ES-I3 (cell line): ENCODE measurements at regions not wholly inside any gene's neighbourhood (a gene's known extent, or its start where the extent isn't known, plus 50 kb on each side); places are given as distances from the start of the nearest gene placed in this dataset.
"Not testable (repeated sequence)": the region's sequence is repeated elsewhere in the genome, so short reads cannot be mapped to it uniquely, and the experiment has no call there.

Source experiments
- H3K36me3 ChIP-seq: 2 replicates; pipeline ENCODE4 v1.6.1; 2013; ENCODE audit warnings: mild to moderate bottlenecking, low read length, control low read depth, moderate library complexity; ENCODE audit not compliant: insufficient read depth
- H3K4me1 ChIP-seq: 2 replicates; pipeline ENCODE4 v1.6.1; 2013; ENCODE audit warnings: mild to moderate bottlenecking, control low read depth, low read length; ENCODE audit not compliant: insufficient read depth
- H3K9ac ChIP-seq: 2 replicates; pipeline ENCODE4 v1.6.1; 2013; ENCODE audit warnings: low read depth, mild to moderate bottlenecking, low read length, moderate library complexity
- H3K9me3 ChIP-seq: 2 replicates; pipeline ENCODE4 v1.6.1; 2013; ENCODE audit warnings: mild to moderate bottlenecking, low read length, moderate library complexity; ENCODE audit not compliant: control insufficient read depth, insufficient read depth

DNA sequence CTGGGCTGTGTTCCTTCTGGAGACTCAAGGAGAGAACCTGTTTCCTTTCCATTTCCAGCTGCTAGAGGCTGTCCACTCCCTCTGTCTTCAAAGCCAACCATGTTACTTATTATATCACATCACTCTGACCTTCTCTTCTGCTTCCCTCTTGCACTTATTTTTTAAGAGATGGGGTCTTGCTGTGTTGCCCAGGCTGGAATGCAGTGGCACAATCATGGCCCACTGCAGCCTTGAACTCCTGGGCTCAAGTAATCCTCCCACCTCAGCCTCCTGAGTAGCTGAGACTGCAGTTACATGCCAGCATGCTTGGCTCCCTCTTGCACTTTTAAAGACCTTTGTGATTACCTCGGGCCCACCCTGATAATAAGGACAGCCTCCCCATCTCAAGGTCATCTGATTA, 160.0 kb upstream of the DTNBP1 start:
- Histone ChIP-seq H3K9ac (no peak overlapping the region), H3K36me3 (no peaks in the 10 kb centered on the region), H3K4me1 (no peaks in the 10 kb centered on the region; the same call in 1 of the 2 replicates), H3K9me3 (no peaks in the 10 kb centered on the region)

DNA sequence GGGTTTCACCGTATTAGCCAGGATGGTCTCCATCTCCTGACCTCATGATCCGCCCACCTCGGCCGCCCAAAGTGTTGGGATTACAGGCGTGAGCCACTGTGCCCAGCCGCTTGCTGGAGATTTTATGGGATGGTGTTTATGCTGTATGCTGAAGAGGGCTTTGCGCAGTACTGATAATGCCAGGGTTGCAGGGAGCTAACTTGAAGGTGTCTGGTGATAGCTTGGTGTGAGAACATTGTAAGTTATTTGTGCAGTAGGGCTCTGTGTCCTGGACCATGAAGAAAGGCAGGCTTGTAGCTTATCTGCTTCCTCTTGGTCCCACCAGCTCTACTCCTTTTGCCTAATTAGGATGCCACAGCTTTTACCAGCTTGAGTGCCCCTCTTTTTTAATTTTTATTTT, 157.0 kb upstream of the DTNBP1 start:
- H3K4me1 ChIP-seq: no peaks in the 10 kb centered on the region; the same call in 1 of the 2 replicates
- H3K36me3 ChIP-seq: no peaks in the 10 kb centered on the region
- H3K9ac ChIP-seq: no peak overlapping the region

DNA sequence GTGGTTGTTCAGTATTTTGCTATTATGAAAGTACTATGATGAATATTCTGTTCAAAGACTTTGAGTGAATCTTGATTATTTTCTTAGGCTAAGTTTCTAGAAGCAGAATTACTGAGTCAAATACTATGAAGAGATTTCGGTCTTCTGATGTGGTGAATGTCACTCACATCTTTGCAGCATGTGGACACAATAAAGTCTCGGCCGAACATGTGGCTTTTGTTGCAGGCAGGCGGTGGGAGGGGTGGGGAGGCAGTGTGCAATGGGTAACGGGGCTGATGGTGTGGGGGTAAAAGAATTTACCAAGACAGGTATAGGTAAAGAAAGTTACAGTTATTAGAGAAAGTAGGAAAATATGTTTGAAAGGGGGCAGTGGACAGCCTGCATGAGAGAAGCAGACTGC, 156.4 kb upstream of the DTNBP1 start:
- Histone ChIP-seq H3K9me3 (no peaks in the 10 kb centered on the region), H3K9ac (no peak overlapping the region), H3K4me1 (no peaks in the 10 kb centered on the region; the same call in 1 of the 2 replicates), H3K36me3 (no peaks in the 10 kb centered on the region)

More for the DNA sequence above, 157.0 kb upstream of the DTNBP1 start:
- H3K9me3 ChIP-seq: no peaks in the 10 kb centered on the region

DNA sequence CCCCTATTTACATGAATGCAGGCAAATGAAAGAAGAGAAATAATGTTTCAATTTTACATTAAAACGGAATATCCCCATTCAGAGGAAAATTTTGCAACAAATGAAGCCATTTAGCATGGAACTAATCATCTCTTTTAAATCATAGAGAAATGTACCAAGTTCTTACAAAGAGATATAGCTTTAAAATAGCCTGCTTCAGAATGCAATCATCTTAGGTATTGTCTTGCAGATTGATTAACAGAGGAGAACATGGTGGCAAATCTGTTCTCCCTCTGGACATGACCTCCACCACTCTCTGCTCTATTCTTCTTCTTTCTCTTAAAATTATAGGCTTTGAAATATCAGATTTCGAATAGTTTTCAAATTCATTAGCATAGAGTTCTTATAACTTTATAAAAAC, 155.7 kb upstream of the DTNBP1 start:
- no peaks in the 10 kb centered on the region; the same call in 1 of the 2 replicates for H3K4me1 ChIP-seq
- no peaks in the 10 kb centered on the region for H3K9me3 ChIP-seq
- no peak overlapping the region for H3K9ac ChIP-seq
- H3K36me3 ChIP-seq: no peaks in the 10 kb centered on the region

DNA sequence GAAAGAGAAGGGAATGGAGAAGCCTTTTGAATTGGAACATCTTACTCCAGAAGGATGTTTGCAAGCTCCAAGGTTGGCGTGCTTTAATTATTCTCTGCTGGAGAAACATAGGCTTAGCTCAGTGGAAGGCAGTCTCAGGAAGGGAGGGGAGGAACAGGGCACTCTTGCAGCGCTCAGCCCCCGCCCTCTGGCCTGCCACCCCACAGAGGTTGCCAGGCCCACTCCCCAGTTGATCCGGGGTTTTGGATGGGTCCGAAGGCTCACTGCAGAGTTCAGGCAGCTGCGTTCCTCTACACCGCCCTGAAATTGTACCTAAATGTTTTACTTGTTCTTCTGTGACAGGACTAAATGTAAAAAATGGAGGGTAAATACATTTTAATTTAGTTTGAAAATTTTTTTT, 155.2 kb upstream of the DTNBP1 start:
- Histone ChIP-seq H3K9me3 (no peaks in the 10 kb centered on the region), H3K9ac (no peak overlapping the region), H3K36me3 (no peaks in the 10 kb centered on the region), H3K4me1 (no peaks in the 10 kb centered on the region; the same call in 1 of the 2 replicates)

DNA sequence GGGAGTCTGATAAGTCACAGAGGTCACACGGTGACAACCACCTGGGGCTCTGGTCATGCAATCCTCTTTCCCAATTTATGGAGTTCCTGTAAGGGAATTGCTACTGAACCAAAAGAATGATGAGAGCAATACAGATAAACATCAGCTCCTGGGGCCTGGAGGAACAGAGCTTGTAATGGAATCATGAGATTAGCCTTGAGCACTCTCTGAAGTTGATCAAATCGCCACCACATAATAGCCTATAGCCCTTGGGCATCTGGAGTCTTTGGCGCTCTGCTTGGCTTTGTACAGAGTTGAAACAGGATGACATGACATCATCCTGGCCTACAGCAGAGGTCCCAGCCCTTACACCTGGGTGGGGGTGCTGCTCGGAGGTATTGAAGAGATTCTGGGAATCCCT, 154.3 kb upstream of the DTNBP1 start:
- H3K9me3 ChIP-seq: no peaks in the 10 kb centered on the region
- H3K36me3 ChIP-seq: no peaks in the 10 kb centered on the region
- no peak overlapping the region for H3K9ac ChIP-seq
- no peaks in the 10 kb centered on the region; the same call in 1 of the 2 replicates for H3K4me1 ChIP-seq

DNA sequence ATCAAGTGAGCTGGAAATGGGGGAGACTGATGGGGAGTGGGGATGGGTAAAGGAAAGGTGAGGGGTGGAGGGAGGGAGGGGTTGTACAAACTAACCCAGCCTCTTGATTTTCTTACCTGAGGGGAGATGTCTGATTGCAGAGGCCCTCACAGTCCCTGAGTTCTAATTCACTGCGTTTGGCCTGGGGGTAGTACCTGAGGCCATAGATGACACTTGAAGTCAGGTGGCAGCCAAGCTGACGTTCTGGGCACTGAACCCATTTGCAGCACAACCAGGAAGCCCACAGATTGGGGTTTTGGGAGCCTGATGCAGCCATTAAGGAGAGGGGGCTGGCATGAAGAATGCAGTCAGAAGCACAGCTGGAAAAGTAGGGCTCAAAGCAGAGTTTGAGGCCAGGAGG, 153.8 kb upstream of the DTNBP1 start:
- H3K36me3 ChIP-seq: no peaks in the 10 kb centered on the region
- no peaks in the 10 kb centered on the region; the same call in 1 of the 2 replicates for H3K4me1 ChIP-seq
- no peak overlapping the region for H3K9ac ChIP-seq
- no peaks in the 10 kb centered on the region for H3K9me3 ChIP-seq

DNA sequence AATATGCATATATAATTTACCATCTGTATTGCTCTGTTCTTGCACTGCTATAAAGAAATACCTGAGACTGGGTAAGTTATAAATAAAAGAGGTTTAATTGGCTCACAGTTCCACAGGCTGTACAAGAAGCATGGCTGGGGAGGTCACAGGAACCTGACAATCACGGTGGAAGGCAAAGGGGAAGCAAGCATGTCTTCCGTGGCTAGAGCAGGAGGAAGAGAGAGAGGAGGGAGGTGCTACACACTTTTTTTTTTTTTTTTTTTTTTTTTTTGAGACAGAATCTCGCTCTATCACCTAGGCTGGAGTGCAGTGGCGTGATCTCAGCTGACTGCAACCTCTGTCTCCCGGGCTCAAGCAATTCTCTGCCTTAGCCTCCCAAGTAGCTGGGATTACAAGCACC, 150.9 kb upstream of the DTNBP1 start:
- H3K9me3 ChIP-seq: not testable (repeated sequence)

DNA sequence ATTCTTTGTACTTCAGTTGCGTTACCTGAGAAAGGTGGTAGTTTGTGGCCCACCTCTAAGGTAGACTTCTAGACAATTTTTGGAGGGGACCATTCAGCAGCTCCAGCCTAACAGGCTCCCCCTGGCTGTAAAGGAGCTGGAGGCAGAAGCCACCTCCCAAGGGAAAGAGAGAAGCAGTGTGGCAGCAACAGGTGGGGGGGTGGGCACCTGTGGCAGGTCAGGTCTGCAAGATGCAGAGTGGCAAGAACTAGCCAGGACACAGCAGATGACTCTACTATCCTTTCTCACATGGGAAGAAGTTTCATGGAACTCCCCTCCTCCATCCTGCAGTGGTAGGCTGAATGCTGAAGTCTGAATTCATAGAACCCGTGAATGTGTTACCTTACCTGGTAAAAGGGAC, 148.3 kb upstream of the DTNBP1 start:
- Histone ChIP-seq H3K9ac (no peak overlapping the region), H3K4me1 (no peaks in the 10 kb centered on the region; the same call in 1 of the 2 replicates), H3K36me3 (no peaks in the 10 kb centered on the region), H3K9me3 (no peaks in the 10 kb centered on the region)

More for the DNA sequence above, 150.9 kb upstream of the DTNBP1 start:
- H3K4me1 ChIP-seq, H3K36me3 ChIP-seq, H3K9ac ChIP-seq: not testable (repeated sequence)

DNA sequence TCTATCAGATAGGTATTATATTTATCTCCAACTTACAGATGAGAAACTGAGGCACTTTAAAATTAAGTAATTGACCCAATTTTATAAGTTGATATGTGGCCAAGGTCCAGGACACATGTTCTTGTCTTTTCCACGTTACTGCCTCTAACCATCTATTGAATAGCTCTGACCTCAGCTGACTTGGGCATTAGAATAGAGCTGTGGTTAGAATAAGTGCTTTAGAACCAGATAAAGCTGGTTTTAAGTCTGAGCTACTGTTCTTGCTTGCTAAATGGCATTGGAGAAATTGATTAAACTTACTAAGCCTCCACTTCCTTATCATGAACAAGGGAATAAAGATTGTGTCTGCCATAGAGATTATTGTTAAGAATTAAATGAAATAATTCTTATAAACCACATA, 147.8 kb upstream of the DTNBP1 start:
- no peaks in the 10 kb centered on the region for H3K9me3 ChIP-seq
- H3K36me3 ChIP-seq: no peaks in the 10 kb centered on the region
- no peak overlapping the region for H3K9ac ChIP-seq
- H3K4me1 ChIP-seq: no peaks in the 10 kb centered on the region

DNA sequence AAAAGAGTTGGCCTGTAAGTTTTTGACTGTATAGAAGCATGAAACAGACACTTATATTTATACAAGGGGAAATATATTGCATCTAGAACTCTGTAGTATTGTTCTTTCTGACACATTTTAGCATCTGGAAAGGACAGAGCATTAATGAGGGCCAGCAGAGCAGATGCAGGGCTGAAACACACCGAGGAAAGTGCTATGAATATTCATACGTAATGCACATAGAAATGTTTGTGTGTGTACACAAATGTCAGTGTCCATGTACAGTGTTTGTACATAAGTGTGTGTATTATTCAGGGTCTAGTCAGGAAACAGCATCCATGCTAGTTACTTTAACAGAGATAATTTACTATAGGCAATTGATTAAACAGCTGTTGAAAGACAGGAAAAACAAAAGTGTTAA, 146.5 kb upstream of the DTNBP1 start:
- no peak overlapping the region for H3K9ac ChIP-seq
- H3K4me1 ChIP-seq: no peaks in the 10 kb centered on the region
- H3K9me3 ChIP-seq: no peaks in the 10 kb centered on the region
- no peaks in the 10 kb centered on the region for H3K36me3 ChIP-seq

DNA sequence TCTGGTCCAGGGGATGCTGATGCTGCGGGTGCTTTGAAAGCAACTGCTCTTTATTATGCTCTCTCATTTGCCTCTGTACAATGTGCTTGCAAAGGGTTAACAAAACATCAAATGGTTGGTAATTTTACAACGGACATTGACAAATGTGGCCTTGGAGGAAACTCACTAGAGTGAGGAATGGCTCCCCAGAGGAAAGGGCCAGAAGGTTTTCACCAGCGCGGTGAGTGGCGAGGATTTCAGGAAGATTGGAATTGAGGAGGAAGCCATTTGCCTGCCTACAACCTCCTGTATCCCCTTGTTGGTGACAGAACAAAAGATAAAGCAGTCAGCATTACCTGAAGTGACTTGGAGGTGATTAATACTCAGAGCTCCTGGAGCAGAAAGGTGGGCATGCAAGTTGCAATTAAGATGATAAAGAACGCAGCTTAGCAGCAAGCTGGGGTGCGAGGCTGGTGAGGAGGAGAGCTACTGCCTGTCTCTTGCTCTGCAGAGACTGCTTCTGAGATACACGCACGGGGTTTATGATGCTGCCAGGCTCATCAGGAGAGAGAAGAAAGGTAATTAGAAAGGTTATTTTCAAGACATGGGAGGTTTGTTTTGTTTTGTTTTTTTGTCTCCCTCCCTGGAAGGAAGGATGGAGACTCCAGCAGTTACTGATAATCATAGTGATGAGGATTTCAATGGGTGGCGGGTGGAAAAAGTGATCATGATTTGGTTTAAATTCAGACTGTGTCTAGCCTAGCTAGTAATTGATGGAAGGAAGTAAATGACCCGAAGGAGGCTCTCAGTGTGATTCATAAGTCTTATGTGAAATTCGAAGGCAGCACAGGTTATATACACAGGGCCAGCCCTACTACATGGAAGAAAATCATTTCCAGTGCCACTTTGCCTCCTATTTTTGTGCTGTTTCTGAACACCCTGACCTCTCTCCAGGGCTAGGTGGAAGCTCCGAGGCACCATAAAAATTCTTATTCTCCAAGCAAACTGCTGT, 141.6 kb upstream of the DTNBP1 start:
- H3K36me3 ChIP-seq: no peaks in the 10 kb centered on the region
- H3K9ac ChIP-seq: no peak overlapping the region
- H3K9me3 ChIP-seq: no peaks in the 10 kb centered on the region
- H3K4me1 ChIP-seq: peaks cover 4% of the 10 kb centered on the region; the same call in 1 of the 2 replicates

DNA sequence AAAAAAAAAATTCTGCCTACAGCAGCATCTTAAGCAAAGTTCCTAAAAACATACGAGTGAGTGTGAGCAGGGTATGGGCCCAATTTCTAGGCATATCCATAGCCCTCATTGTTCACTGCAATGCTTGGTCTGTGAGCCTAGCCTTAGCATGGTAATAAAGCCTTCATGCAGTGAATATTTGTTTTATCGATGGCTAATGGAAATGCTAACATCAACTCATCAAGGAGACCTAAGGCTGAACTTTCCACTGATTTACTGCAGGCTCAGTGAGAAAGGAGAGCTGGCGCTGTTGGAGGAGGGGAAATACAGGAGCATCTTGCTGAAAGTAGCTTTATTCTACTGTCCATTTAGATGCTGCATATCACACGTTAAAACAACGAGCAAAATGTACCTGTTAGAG, 139.6 kb upstream of the DTNBP1 start:
- Histone ChIP-seq H3K9me3 (0 out of 2 replicates have a peak, but pooled peaks cover 5% of the 10 kb centered on the region), H3K4me1 (peaks cover 4% of the 10 kb centered on the region; the same call in 1 of the 2 replicates), H3K36me3 (no peaks in the 10 kb centered on the region), H3K9ac (no peak overlapping the region)

DNA sequence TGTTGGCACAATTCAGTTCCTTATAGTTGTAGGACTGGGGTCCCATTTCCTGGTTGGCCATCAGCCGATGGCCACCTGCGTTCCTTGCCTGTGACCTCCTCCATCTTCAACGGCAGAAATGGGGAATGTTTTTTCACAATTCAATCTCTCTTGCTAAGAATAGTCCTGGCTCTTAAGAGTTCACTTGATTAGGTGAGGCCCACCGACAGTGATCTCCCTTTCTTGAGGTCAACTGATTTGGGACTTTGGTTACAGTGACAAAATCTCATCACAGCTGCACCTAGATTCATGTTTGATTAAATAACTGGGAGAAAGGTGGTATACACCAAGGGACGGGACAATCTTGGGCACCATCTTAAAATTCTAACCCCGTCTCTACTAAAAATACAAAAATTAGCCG, 139.1 kb upstream of the DTNBP1 start:
- no peaks in the 10 kb centered on the region for H3K36me3 ChIP-seq
- no peak overlapping the region for H3K9ac ChIP-seq
- 0 out of 2 replicates have a peak, but pooled peaks cover 5% of the 10 kb centered on the region for H3K9me3 ChIP-seq
- peaks cover 4% of the 10 kb centered on the region; the same call in 1 of the 2 replicates for H3K4me1 ChIP-seq
